ENCODE measurements at regions not wholly inside any gene's neighbourhood (a gene's known extent, or its start where the extent isn't known, plus 50 kb on each side); places are given as distances from the start of the nearest gene placed in this dataset.

GRCh38 chr18:27567434-27567833 is 382.3 kb upstream of the CHST9 start:
- DNase-seq (ENCODE audit: low read depth, low spot score) (no peak), ATAC-seq (no peak)
- ChIA-PET POLR2A (no interaction called here), CTCF (no interaction called here)
- Histone ChIP-seq H3K36me3 (ENCODE audit: control insufficient read depth, insufficient read depth, low read length) (no peaks in the 10 kb centered on the region), H3K9me3 (ENCODE audit: control insufficient read depth, insufficient read depth, low read depth, low read length) (no peaks in the 10 kb centered on the region), H3K27me3 (ENCODE audit: control insufficient read depth, insufficient read depth, low read length) (no peaks in the 10 kb centered on the region), H3K27ac (ENCODE audit: low read length) (no peak overlapping the region), H3K4me3 (ENCODE audit: low read depth in 2 of 2, low read length in 2 of 2) (no peak overlapping the region), H3K4me1 (ENCODE audit: control insufficient read depth, insufficient read depth, low read length) (no peaks in the 10 kb centered on the region)
- BruUV-seq (replicated peaks) = no TSS peak
- intact Hi-C loops (cut with micrococcal nuclease; ENCODE audit: unreplicated experiment) (no loop called here), in situ Hi-C loops (cut with HindIII; ENCODE audit: low pct_unique_long_range_greater_than_20kb, low sequenced_read_pairs) (no loop called here)
- no peak for TF ChIP-seq CTCF (IDR thresholded peaks at IDR 0.05)

GRCh38 chr18:27564066-27564465 is 379.0 kb upstream of the CHST9 start:
- no peak for ATAC-seq
- no peak for DNase-seq (ENCODE audit: low read depth, low spot score)
- no peak overlapping the region for H3K27ac ChIP-seq (ENCODE audit: low read length)
- POLR2A ChIA-PET = no interaction called here
- CTCF ChIA-PET = no interaction called here
- no peaks in the 10 kb centered on the region for H3K36me3 ChIP-seq (ENCODE audit: control insufficient read depth, insufficient read depth, low read length)
- intact Hi-C loops (cut with micrococcal nuclease; ENCODE audit: unreplicated experiment) = no loop called here
- no peak overlapping the region for H3K4me3 ChIP-seq (ENCODE audit: low read depth in 2 of 2, low read length in 2 of 2)
- no peaks in the 10 kb centered on the region for H3K27me3 ChIP-seq (ENCODE audit: control insufficient read depth, insufficient read depth, low read length)
- TF ChIP-seq CTCF (IDR thresholded peaks at IDR 0.05) (no peak), TCF7L2 (IDR thresholded peaks at IDR 0.05; ENCODE audit: low read depth, low read length) (no peak), SIN3A (IDR thresholded peaks at IDR 0.05; ENCODE audit: borderline replicate concordance, insufficient read depth, low read depth, low read length) (no peak), REST (IDR thresholded peaks at IDR 0.05; ENCODE audit: insufficient read depth in 1 of 2, low read depth in 2 of 2, low read length in 1 of 2) (no peak), POLR2AphosphoS5 (IDR thresholded peaks at IDR 0.05; ENCODE audit: low read depth, low read length) (no peak)
- no peaks in the 10 kb centered on the region for H3K9me3 ChIP-seq (ENCODE audit: control insufficient read depth, insufficient read depth, low read depth, low read length)
- H3K4me1 ChIP-seq (ENCODE audit: control insufficient read depth, insufficient read depth, low read length) = no peaks in the 10 kb centered on the region
- no TSS peak for BruUV-seq (replicated peaks)
- in situ Hi-C loops (cut with HindIII; ENCODE audit: low pct_unique_long_range_greater_than_20kb, low sequenced_read_pairs) = no loop called here

All from Panc1 (cell line).